Urinary bladder (tissue), 3 donors: ENCODE measurements at regions not wholly inside any gene's neighbourhood (a gene's known extent, or its start where the extent isn't known, plus 50 kb on each side); places are given as distances from the start of the nearest gene placed in this dataset.

Experiments
- DNase-seq: peaks from one replicate; pipeline ENCODE4 v3.0.0-alpha.2; 2015; ENCODE audit errors: extremely low spot score
- H3K27ac ChIP-seq: one replicate; pipeline ENCODE4 v1.5.1; 2013; ENCODE audit warnings: low read depth, mild to moderate bottlenecking, moderate library complexity
- H3K36me3 ChIP-seq: one replicate; pipeline ENCODE4 v1.6.1; 2013; ENCODE audit warnings: mild to moderate bottlenecking, moderate library complexity; ENCODE audit not compliant: insufficient read depth
- H3K4me1 ChIP-seq: one replicate; pipeline ENCODE4 v1.6.1; 2013; ENCODE audit warnings: mild to moderate bottlenecking, moderate library complexity; ENCODE audit not compliant: insufficient read depth
- H3K4me3 ChIP-seq: one replicate; pipeline ENCODE4 v1.5.1; 2013; ENCODE audit warnings: low read depth, low read length
- WGBS: extraction: QIAGEN DNeasy Blood & Tissue Kit; methylation state at CpG from one replicate; pipeline ENCODE4 v1.1.7; 2013; 5-methylcytosine and 5-hydroxymethylcytosine counted together
- donor health status: healthy with polysubstance abuse.
- donor health status: healthy.

- whole genome bisulfite sequencing, result 26% methylated on average over 5 of the region's 5 CpGs
- peak overlapping the region; percentile 38 for H3K27ac ChIP-seq
- DNase-seq, result no peak
- H3K4me3 ChIP-seq, result no peak overlapping the region
- no peaks in the 10 kb centered on the region for H3K4me1 ChIP-seq
- no peaks in the 10 kb centered on the region for H3K36me3 ChIP-seq
Observed at GRCh38 chr1:244211559-244211944, 160.5 kb downstream of the ZBTB18 start.

GRCh38 chr1:244212219-244212618 is 161.1 kb downstream of the ZBTB18 start:
- DNase-seq, result no peak
- WGBS, result 84% methylated on average over 6 of the region's 6 CpGs
- Histone ChIP-seq H3K4me3 (no peak overlapping the region), H3K27ac (no peak overlapping the region), H3K36me3 (no peaks in the 10 kb centered on the region), H3K4me1 (no peaks in the 10 kb centered on the region)

DNA sequence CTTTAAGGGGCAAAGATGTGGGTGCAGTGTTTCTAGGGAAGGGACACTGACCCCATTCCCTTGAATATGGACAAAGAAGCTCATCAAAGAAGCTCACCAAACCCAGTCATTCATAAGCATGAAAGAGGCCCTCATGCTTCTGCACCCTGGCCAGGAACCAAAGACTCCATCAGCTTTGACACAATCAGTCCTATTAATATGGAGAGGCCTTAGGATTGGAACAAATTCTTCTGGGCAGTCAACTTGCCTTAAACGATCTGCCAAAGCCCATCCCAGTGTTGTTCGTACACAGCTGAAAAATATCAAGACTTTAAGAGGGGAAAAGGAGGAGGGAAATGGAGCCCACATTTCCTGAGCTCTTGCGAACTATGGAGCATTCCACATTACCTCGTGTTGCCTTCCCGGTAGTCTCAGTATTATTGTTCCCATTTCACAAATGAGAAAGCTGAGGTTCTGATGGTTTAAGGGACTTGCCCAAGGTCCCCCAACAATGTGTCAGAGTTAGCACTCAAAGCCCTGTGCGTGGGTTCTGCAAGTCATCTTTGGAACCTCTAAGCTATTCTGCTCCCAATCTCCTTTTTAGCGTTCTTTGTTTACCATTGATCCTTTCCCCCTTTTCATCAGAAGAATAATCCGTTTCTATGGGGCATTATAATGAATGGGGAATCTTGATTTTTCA is 161.9 kb downstream of the ZBTB18 start:
- DNase-seq, result peak; percentile 55
- Histone ChIP-seq H3K36me3 (no peaks in the 10 kb centered on the region), H3K27ac (no peak overlapping the region), H3K4me1 (no peaks in the 10 kb centered on the region), H3K4me3 (no peak overlapping the region)
- 54% methylated on average over 8 of the region's 8 CpGs for WGBS

DNA sequence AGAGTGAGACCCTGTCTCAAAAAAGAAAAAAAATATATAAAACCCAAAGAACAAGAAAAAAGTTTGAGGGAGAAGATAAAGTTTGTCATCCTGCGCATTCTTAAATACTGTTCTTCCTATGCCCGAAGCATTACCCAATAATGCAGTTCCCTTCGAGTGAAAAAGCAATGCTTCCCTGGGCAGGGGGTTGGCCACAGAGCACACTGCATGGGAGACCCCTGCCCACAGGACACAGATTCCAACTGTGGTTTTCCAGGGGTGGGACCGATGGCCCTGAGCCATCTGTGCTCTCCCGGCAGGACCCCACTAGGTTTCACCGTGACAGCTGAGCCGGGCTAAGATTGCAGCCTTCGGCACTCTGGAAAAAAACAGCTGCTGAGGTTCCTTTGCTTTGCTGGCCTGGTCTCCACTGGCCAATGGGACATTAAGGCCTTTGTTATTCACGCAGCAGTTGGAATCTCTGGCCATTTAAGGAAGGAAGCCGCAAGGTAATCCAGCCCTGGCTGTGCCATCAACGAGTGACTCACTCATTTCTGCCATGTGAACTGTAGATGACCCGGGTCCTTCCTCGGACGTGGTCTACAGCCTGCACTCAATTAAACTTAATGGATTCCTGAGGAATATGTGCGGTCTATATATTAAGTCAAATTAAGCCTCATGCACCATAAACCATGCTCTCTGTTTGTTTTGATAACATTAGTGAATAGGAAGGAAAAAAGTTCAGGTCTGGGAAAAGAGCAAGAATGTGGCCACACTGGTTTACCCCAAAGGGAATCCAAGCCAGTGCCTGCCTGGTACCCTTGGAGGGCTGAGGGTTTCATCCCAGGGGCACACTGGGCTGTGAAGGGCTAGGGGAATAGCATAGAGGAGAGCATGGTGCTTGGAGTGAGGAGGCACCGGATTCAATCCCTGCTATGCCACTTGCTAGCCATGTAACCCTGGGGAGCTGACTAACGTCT is 163.2 kb downstream of the ZBTB18 start:
- Histone ChIP-seq H3K4me3 (no peak overlapping the region), H3K27ac (no peak overlapping the region), H3K4me1 (no peaks in the 10 kb centered on the region), H3K36me3 (no peaks in the 10 kb centered on the region)
- 35% methylated on average over 17 of the region's 17 CpGs for WGBS
- peak; percentile 58 for DNase-seq

GRCh38 chr1:244216836-244217235 is 165.8 kb downstream of the ZBTB18 start:
- Histone ChIP-seq H3K4me3 (no peak overlapping the region), H3K36me3 (no peaks in the 10 kb centered on the region), H3K4me1 (no peaks in the 10 kb centered on the region), H3K27ac (no peak overlapping the region)
- DNase-seq, result no peak
- 90% methylated on average over 5 of the region's 5 CpGs for WGBS

- 93% methylated on average over 2 of the region's 2 CpGs for WGBS
- no peak for DNase-seq
- H3K4me3 ChIP-seq, result no peak overlapping the region
Observed at GRCh38 chr1:244217711-244218110, 166.6 kb downstream of the ZBTB18 start.

GRCh38 chr1:244218220-244218619 is 167.1 kb downstream of the ZBTB18 start:
- no peak for DNase-seq
- WGBS, result 84% methylated on average over 9 of the region's 9 CpGs

More at GRCh38 chr1:244217711-244218110, 166.6 kb downstream of the ZBTB18 start:
- H3K4me1 ChIP-seq, result no peaks in the 10 kb centered on the region
- no peak overlapping the region for H3K27ac ChIP-seq
- H3K36me3 ChIP-seq, result no peaks in the 10 kb centered on the region

DNA sequence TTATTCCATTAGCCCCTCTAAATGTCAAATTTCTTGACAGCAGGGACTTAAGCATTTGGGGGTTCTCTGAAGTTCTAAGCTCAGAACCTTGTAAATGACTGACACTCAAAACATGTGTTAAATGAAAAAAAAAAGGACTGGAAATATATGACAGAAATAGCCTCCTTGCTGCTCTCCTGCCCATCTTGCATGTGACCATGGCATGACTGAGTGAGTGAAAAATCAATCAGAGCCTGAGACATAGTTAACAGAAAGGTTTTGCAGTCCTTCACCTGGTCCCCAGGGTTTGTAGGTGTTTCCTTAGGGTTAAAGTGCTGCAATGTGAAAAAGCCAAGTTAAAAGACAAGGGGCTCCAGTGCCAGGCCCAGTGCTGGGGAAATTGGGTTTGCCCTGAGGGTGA is 168.1 kb downstream of the ZBTB18 start:
- no peaks in the 10 kb centered on the region for H3K36me3 ChIP-seq
- no peak overlapping the region for H3K4me3 ChIP-seq
- no peaks in the 10 kb centered on the region for H3K4me1 ChIP-seq
- H3K27ac ChIP-seq, result no peak overlapping the region
- no peak for DNase-seq

More at GRCh38 chr1:244218220-244218619, 167.1 kb downstream of the ZBTB18 start:
- Histone ChIP-seq H3K4me3 (no peak overlapping the region), H3K36me3 (no peaks in the 10 kb centered on the region), H3K4me1 (no peaks in the 10 kb centered on the region), H3K27ac (no peak overlapping the region)

DNA sequence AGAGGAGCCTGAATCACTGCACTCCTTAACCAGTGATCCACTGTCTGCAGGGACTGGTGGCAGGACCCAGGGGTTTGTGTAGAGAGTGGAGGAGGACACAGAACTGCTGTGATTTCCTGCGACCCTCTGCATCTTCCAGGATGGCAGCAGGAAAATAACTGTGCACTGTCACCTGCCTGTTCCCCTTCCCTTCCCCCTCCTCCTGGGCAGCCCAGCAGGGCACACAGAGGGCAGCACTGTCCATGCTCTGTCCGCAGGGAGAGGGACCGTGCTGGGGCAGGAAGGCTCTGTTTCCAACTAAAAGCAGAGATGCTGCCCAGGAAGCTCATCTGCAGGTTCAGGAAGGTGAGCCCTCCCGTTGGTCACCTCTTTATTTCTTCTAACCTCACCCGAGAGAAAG is 168.7 kb downstream of the ZBTB18 start:
- Histone ChIP-seq H3K4me3 (no peak overlapping the region), H3K4me1 (no peaks in the 10 kb centered on the region), H3K27ac (no peak overlapping the region), H3K36me3 (no peaks in the 10 kb centered on the region)
- WGBS, result 79% methylated on average over 5 of the region's 5 CpGs
- DNase-seq, result no peak

- DNase-seq, result no peak
- H3K4me1 ChIP-seq, result no peaks in the 10 kb centered on the region
- WGBS, result 63% methylated on average over 3 of the region's 3 CpGs
- H3K36me3 ChIP-seq, result no peaks in the 10 kb centered on the region
- no peak overlapping the region for H3K4me3 ChIP-seq
- no peak overlapping the region for H3K27ac ChIP-seq
Observed at GRCh38 chr1:244220410-244220809, 169.3 kb downstream of the ZBTB18 start.

DNA sequence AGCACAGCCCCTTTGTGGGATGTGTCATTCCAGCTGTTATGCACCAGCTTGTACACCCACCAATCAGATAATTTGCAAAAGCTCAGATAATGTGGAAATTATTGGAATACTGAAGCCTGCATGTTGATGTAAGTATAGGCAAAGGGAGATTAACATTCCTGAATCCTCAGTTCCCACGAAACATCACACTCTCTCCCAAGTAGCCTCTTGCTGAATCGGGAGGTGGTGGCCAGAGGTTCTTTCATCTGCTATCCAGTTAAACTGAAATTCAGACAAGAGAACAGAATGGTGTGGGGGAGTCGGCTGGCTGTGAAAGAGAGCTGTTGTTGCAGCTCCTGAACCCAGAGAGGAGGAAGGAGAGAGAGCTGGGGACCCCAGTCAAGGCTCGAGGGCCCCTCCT is 170.9 kb downstream of the ZBTB18 start:
- Histone ChIP-seq H3K36me3 (no peaks in the 10 kb centered on the region), H3K27ac (no peak overlapping the region), H3K4me1 (no peaks in the 10 kb centered on the region), H3K4me3 (no peak overlapping the region)
- WGBS, result 55% methylated on average over 4 of the region's 4 CpGs
- DNase-seq, result no peak

DNA sequence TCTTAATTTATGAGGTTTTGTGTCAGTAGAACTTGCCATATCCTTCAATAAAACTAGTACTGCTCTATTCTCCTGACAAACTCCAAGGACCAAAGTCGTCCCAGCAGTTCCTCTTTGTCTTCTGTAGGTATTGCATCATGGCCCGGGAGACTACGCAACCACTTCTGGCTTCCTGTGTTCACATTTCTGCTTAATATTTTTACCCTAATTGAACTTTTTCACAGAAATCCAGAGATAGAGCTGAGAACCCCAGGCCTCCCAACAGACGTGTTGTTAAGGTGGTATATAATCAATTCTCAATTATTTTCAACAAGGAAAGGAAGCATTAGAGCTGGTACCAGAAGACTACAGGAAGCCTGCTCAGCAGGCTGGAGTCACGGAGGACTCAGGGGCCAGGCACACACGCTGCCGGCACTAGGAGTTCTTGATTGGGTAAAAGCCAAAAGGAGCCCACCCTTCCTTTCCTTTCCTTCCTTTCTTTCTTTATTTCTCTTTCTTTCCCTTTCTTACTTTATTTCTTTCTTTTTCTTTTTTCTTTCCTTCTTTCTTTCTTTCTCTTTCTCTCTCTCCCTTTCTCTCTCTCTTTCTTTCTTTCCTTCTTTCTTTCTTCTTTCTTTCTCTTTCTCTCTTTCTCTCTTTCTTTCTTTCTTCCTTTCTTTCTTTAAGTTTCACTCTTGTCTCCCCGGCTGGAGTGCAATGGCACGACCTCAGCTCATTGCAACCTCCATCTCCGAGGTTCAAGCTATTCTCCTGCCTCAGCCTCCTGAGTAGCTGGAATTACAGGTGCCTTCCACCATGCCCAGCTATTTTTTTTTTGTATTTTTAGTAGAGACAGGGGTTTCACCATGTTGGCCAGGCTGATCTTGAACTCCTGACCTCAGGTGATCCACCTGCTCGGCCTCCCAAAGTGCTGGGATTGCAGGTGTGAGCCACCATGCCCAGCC is 173.7 kb downstream of the ZBTB18 start:
- no peaks in the 10 kb centered on the region for H3K36me3 ChIP-seq
- H3K4me3 ChIP-seq, result no peak overlapping the region
- DNase-seq, result no peak
- no peaks in the 10 kb centered on the region for H3K4me1 ChIP-seq
- H3K27ac ChIP-seq, result no peak overlapping the region
- 87% methylated on average over 11 of the region's 11 CpGs for WGBS

DNA sequence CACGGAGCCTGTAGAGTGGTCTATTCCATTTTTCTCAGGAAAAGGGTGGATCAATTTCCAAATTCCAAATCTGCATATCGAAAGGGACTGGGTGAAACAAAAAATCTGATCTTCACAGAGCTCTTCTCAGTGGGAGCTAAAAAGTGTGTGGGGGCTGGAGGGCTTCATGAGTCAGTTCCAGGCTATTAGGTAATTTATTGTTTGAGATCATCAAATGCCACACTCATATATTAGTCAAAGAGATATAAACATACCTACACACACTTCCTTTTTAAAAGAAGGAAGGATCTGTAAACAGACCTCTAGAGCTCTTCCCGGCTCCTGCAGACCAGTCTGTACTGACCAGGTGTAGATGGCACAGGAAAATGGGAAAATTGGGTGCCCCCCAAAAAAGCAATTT is 175.4 kb downstream of the ZBTB18 start:
- 88% methylated on average over 3 of the region's 3 CpGs for WGBS
- no peak overlapping the region for H3K27ac ChIP-seq
- H3K4me3 ChIP-seq, result no peak overlapping the region
- H3K36me3 ChIP-seq, result no peaks in the 10 kb centered on the region
- DNase-seq, result no peak
- H3K4me1 ChIP-seq, result no peaks in the 10 kb centered on the region
